ENCODE measurements at regions not wholly inside any gene's neighbourhood (a gene's known extent, or its start where the extent isn't known, plus 50 kb on each side); places are given as distances from the start of the nearest gene placed in this dataset.

DNA sequence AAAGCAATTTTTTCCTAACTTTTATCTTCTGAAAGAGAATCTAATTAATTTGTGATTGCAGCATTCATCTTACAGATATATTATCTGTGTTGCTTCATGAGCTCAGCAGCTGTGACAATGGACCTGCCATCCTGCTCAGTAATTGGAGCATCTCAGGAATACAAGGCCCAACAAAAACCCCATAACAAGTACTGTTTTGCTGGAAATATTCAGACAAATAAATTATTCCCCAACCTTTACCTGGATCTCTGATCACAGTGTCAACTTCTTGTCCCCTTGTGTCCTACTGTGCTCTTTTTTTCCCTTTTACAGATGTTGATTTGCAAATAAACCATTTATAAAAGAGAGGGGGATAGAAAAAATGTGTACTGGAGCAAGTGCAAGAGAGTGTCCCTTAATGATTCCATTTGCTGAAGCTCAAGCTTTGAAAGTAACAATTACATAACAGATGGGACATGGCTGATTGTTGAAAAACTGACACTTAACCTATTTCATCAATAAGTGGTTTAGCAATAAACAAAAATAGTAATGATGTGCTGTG lies 1063.4 kb upstream of the GHITM start:
- H3K27ac ChIP-seq: no peak overlapping the region
- TF ChIP-seq ZFX (IDR thresholded peaks at IDR 0.05; ENCODE audit: borderline replicate concordance): no peak
- TF ChIP-seq CTCF (IDR thresholded peaks at IDR 0.05): no peak

GRCh38 chr10:83076443-83076842 lies 1062.9 kb upstream of the GHITM start:
- TF ChIP-seq CTCF (IDR thresholded peaks at IDR 0.05) (no peak), ZFX (IDR thresholded peaks at IDR 0.05; ENCODE audit: borderline replicate concordance) (no peak)
- H3K27ac ChIP-seq: no peak overlapping the region

GRCh38 chr10:83078160-83078559 lies 1061.1 kb upstream of the GHITM start:
- TF ChIP-seq CTCF (IDR thresholded peaks at IDR 0.05) (no peak), ZFX (IDR thresholded peaks at IDR 0.05; ENCODE audit: borderline replicate concordance) (no peak)
- no peak overlapping the region for H3K27ac ChIP-seq

GRCh38 chr10:83078645-83079044 lies 1060.7 kb upstream of the GHITM start:
- TF ChIP-seq CTCF (IDR thresholded peaks at IDR 0.05) (no peak), ZFX (IDR thresholded peaks at IDR 0.05; ENCODE audit: borderline replicate concordance) (no peak)
- H3K27ac ChIP-seq: no peak overlapping the region

GRCh38 chr10:83083831-83084230 lies 1055.5 kb upstream of the GHITM start:
- TF ChIP-seq CTCF (IDR thresholded peaks at IDR 0.05) (no peak), ZFX (IDR thresholded peaks at IDR 0.05; ENCODE audit: borderline replicate concordance) (no peak)
- H3K27ac ChIP-seq: no peak overlapping the region

GRCh38 chr10:83089335-83089734 lies 1050.0 kb upstream of the GHITM start:
- H3K27ac ChIP-seq: no peak overlapping the region
- no peak for TF ChIP-seq ZFX (IDR thresholded peaks at IDR 0.05; ENCODE audit: borderline replicate concordance)
- no peak for TF ChIP-seq CTCF (IDR thresholded peaks at IDR 0.05)

DNA sequence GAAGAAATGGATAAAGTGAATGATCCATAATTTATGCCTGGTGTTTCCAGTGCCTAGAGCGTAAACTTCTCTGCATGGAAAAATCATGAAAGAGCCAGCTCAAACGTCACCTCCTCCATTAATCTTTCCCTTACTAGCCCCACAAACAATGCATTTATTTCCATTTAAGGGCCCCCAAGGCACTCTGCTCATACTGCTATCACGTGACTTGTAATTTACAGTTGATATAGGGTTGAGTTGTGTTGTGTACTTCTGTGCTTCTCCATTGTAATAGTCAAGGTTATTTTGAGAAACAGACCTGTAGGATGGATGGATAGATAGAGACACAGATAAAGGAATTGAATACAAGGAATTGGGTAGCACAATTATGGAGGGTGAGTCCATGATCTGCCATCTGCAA lies 1034.7 kb upstream of the GHITM start:
- no peak overlapping the region for H3K27ac ChIP-seq

More for the DNA sequence above, 1034.7 kb upstream of the GHITM start:
- TF ChIP-seq ZFX (IDR thresholded peaks at IDR 0.05; ENCODE audit: borderline replicate concordance): no peak
- TF ChIP-seq CTCF (IDR thresholded peaks at IDR 0.05): no peak
